Fibroblast of villous mesenchyme (primary cell): ENCODE measurements at regions not wholly inside any gene's neighbourhood (a gene's known extent, or its start where the extent isn't known, plus 50 kb on each side); places are given as distances from the start of the nearest gene placed in this dataset.
"Not testable (repeated sequence)": the region's sequence is repeated elsewhere in the genome, so short reads cannot be mapped to it uniquely, and the experiment has no call there.

Experiments
- DNase-seq: peaks from one replicate; pipeline ENCODE4 v3.0.0-alpha.2; 2010; ENCODE audit warnings: low read depth
- H3K4me3 ChIP-seq: 2 replicates; pipeline ENCODE4 v1.5.1; 2011; ENCODE audit warnings: low read depth, mild to moderate bottlenecking, low read length
- TF ChIP-seq, protein P1 (sequence below): IDR thresholded peaks from 2 replicates; pipeline ENCODE4 v1.5.1; 2012; ENCODE audit warnings: low read depth, mild to moderate bottlenecking, low read length; ENCODE audit not compliant: insufficient read depth

DNA sequence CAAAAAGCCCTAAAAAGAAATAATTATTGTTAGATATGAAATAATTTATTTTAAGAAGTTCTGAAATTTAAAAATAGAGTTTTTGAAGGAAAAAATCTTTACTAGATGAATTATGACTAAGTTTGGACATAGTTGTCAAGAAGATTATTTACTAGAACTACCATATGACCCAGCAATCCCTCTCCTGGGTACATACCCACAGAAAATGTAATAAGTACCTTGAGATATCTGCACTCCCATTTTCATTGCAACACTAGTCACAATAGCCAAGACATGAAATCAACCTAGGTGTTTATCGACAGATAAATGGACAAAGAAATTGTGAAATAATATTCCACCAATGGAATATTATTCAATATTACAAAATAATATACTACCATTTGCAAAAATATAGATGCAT, 109.9 kb downstream of the PDHA2 start:
- TF ChIP-seq, protein P1, sequence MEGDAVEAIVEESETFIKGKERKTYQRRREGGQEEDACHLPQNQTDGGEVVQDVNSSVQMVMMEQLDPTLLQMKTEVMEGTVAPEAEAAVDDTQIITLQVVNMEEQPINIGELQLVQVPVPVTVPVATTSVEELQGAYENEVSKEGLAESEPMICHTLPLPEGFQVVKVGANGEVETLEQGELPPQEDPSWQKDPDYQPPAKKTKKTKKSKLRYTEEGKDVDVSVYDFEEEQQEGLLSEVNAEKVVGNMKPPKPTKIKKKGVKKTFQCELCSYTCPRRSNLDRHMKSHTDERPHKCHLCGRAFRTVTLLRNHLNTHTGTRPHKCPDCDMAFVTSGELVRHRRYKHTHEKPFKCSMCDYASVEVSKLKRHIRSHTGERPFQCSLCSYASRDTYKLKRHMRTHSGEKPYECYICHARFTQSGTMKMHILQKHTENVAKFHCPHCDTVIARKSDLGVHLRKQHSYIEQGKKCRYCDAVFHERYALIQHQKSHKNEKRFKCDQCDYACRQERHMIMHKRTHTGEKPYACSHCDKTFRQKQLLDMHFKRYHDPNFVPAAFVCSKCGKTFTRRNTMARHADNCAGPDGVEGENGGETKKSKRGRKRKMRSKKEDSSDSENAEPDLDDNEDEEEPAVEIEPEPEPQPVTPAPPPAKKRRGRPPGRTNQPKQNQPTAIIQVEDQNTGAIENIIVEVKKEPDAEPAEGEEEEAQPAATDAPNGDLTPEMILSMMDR: no peak
- DNase-seq: no peak
- H3K4me3 ChIP-seq: no peak overlapping the region

DNA sequence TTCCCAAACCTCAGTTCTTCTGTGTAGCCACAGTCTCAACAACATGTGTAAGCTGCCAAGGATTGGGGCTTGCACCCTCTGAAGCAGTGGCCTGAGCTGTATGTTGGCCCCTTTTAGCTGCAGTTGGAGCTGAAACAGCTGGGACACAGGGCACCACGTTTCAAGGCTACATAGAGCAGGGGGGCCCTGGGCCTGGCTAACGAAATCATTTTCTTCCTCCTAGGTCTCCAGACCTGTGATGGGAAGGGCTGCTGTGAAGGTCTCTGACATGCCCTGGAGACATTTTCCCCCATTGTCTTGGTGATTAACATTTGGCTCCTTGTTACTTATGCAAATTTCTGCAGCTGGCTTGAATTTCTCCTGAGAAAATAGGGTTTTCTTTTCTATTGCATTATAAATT, 112.6 kb downstream of the PDHA2 start:
- not testable (repeated sequence) for DNase-seq

GRCh38 chr4:95956094-95956493, 116.2 kb downstream of the PDHA2 start:
- TF ChIP-seq, protein P1: no peak
- no peak for DNase-seq
- no peak overlapping the region for H3K4me3 ChIP-seq

More for the DNA sequence above, 112.6 kb downstream of the PDHA2 start:
- not testable (repeated sequence) for H3K4me3 ChIP-seq

DNA sequence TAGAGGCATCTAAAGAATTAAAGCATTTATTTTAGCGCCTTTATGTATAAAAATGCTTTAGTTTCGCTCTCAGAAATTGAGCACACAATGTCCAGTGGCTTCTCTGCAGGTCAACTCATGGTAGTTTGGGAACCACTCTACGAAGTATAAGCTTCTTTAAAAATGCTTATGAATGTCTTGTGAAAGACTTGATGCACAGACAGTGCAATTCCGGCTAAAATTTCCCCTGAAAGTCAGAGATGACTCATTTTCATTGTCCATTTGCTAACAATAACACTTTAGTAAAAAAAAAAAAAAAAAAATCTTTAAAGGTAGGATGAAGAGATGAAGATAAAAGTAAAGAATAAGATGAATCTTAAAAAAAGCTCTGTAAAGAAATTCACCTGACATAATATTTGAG, 117.2 kb downstream of the PDHA2 start:
- no peak for DNase-seq
- TF ChIP-seq, protein P1: no peak
- no peak overlapping the region for H3K4me3 ChIP-seq

- TF ChIP-seq, protein P1: no peak
- no peak overlapping the region for H3K4me3 ChIP-seq
- DNase-seq: no peak
These were observed 117.9 kb downstream of the PDHA2 start for GRCh38 chr4:95957759-95958158.

GRCh38 chr4:95959182-95959581, 119.3 kb downstream of the PDHA2 start:
- H3K4me3 ChIP-seq: no peak overlapping the region
- TF ChIP-seq, protein P1: no peak
- no peak for DNase-seq

DNA sequence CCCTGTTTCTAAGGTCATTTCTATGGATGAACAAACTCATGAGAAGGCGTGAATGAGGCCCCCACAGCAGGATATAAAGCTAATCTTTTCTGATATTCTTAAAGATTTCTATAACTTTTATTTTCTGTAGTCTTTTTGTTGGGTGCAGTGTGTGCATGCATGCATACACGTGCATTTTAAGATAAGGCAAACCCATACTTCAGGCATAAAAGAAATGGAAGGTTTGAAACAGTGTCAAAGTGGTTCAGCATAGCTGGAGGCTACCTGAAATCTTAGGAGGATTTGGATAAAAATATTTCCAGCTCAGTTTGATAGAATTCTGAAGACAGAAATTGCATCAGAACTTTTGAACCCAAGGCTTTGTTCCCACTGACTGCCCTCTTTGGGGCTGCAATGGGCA, 119.7 kb downstream of the PDHA2 start:
- H3K4me3 ChIP-seq: no peak overlapping the region
- TF ChIP-seq, protein P1: no peak
- no peak for DNase-seq
